Thyroid gland (tissue), 4 donors: ENCODE measurements at regions not wholly inside any gene's neighbourhood (a gene's known extent, or its start where the extent isn't known, plus 50 kb on each side); places are given as distances from the start of the nearest gene placed in this dataset.

Experiments used
- CTCF ChIP-seq, 6 experiments: fragments of 200-600 bp in 3 of 6; fragments of 450-650 bp in 3 of 6; sonication (generic) in 3 of 6; IDR thresholded peaks; one replicate each; pipeline ENCODE4 v1.5.1; 2016 to 2019; ENCODE audit warnings: antibody characterized with exemption in 6 of 6, mild to moderate bottlenecking in 2 of 6, inconsistent platforms in 1 of 6, moderate library complexity in 1 of 6
- POLR2A ChIP-seq, 2 donors: fragments of 450-650 bp; IDR thresholded peaks; one replicate each; pipeline ENCODE4 v1.6.1; 2017; ENCODE audit warnings: antibody characterized with exemption in 2 of 2, mild to moderate bottlenecking in 2 of 2, moderate library complexity in 1 of 2

DNA sequence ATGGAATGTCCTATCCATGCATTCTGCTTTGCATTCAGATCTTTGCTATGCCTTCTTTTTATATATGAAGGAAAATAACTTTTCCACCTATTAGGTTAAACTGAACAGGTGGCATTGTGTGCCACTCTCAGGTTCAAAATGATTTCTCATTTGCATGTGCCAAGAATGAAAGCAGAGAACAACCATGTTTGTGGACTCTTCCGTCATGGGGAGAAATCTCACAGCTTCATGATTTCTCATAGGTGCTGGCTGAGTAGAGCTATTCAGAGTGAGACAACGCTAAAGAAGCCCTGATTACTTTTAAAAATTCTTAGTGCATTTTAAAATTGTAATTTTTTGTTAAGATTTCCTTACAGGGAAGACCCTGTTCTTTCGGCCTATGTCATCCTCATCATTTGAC is 472.1 kb downstream of the RASEF start:
- no peak for TF ChIP-seq CTCF (IDR thresholded peaks at IDR 0.05)
- TF ChIP-seq POLR2A (IDR thresholded peaks at IDR 0.05), result no peak
